ENCODE measurements at regions not wholly inside any gene's neighbourhood (a gene's known extent, or its start where the extent isn't known, plus 50 kb on each side); places are given as distances from the start of the nearest gene placed in this dataset.

DNA sequence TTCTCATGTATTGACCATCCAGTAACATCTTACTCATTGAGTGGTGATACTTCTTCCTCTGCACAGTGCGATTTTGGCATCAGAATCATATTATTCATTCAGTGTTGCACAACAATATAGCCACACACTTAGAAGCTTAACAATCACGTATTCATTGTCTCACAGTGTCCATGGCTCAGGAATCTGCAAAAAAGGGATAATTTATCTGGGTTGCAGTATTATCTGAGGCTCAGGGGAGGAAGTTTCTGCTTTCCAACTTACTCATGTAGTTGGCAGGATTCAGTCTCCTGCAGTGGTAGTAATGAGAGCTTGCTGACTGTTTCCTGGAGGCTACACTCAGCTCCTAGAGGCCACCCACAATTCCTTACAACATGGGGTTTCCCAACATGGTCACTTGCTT is 803.6 kb downstream of the SORCS1 start:
- no peak for TF ChIP-seq CTCF (conservative IDR thresholded peaks at IDR 0.05; ENCODE audit: low read length)
- no peak for TF ChIP-seq EZH2phosphoT487 (IDR thresholded peaks at IDR 0.05; ENCODE audit: borderline replicate concordance, low read depth, low read length)
